Hematopoietic multipotent progenitor cell treated with erythropoietin and hydrocortisone succinate and interleukin-3 and kit ligand, for 4 days (in vitro differentiated cells): ENCODE measurements at regions not wholly inside any gene's neighbourhood (a gene's known extent, or its start where the extent isn't known, plus 50 kb on each side); places are given as distances from the start of the nearest gene placed in this dataset.
A peak's percentile ranks its signal among the peaks of the same experiment; 100 is the strongest.

Source experiments
- DNase-seq: peaks from one replicate; pipeline ENCODE4 v3.0.0-alpha.2; 2015

GRCh38 chr7:140239653-140239935 is 62.8 kb upstream of the KDM7A start:
- peak; percentile 60 for DNase-seq

DNA sequence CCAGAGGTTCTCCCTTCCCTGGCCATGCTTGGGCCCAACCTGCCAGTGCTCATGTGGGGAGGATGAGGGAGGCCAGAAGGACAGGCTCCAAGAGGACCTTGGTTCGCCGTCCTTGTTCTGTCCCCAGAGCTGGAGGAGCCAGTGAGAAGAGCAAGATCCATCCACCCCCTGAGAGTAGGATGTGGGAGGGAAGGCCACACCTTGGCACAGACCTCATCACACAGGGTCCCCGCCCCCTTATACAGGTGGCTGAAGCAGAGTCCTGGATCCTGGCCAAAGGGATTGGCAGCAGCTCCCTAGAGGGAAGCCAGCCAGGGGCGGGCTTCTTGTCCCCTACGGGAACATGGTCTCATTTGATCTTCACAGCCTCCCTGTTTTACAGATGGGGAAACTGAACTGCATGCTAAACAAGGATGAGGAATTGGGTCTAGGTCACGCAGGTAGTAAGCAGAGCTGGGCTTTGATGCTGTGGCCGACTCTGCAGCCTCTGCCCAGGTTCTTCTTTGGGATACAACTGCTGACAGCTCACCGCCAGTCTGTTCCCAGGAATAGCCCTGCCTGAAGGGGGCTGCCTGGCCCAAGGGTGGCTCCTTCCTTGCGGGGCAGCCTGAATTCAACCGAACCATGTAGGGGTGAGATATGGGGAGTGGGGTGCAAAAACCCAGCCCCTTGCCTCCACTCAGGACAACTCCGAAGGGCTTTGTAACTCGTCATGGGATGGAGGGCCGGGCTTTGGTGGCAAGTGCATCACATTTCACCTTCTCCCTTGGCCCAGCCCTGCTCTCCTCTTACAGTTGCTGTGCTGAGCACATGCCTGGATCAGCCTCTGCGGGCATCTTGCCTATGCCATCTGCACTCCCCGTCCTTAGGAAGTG is 62.2 kb upstream of the KDM7A start:
- DNase-seq: no peak

GRCh38 chr7:140237390-140237789 is 60.6 kb upstream of the KDM7A start:
- no peak for DNase-seq

DNA sequence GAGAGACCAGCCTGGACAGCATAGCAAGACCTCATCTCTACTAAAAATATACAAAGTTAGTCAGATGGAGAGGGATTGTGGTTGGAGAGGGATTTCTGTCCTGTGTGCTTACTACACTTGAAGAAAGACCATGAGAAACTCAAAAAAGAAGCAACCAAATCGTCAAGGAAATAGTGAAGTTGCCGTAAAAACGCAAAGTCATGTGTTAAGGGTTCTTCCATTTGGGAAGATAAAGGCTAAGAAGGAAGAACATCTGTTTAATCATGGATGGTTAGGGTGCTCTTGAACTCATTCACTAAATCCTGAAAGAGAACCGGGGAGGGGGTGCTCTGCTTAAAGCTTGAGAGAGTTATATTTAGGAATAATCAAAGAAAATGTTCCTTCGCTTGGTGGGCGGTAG is 59.8 kb upstream of the KDM7A start:
- no peak for DNase-seq

GRCh38 chr7:140235114-140235513 is 58.3 kb upstream of the KDM7A start:
- peak; percentile 51 for DNase-seq

GRCh38 chr7:140232957-140233917 is 56.5 kb upstream of the KDM7A start:
- no peak for DNase-seq

GRCh38 chr7:140231771-140232491 is 55.1 kb upstream of the KDM7A start:
- DNase-seq: no peak

DNA sequence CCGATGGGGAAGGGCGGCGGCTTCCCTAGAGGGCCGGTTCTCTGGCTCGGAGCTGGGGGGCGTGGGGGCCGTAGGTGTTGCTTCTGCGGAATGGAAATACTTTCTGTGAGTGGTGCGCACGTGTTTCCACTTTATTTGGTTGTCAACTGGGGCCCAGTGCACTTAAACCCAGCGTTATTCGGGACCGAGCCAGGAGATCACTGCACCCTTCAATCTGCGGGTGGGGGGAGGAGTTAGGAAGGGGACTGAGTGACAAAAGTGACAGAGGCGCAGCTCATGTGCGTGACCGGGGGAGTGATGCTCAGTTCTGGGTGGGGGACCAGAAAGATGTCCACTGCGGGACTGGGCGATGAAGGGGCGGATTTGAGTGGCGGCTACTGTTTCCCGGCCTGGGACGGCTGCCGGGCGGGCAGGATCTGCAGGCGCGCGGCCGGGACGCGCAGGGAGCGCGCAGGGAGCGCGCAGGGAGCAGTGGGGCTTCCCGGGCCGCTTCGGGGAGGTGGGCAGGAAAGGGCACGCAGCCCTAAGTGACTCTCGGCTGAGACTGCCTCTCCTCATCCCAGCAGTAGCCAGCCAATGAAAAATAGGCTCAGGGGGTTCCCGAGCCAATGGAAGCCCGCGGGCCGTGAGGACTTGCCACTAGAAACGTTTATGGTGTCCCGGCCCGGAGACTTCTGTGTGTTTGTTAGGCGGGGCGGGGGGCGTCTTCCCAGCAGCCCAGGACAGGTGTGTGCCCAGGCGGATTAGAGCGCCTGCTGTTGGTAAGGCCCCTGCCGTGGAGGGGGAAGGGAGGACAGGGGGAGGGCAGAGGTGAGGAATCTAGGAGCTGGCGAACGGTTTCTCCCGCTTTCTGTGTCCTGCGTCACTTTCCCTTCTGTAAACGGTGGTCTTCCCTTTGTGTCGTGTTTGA is 54.3 kb upstream of the KDM7A start:
- DNase-seq: peak; percentile 27

DNA sequence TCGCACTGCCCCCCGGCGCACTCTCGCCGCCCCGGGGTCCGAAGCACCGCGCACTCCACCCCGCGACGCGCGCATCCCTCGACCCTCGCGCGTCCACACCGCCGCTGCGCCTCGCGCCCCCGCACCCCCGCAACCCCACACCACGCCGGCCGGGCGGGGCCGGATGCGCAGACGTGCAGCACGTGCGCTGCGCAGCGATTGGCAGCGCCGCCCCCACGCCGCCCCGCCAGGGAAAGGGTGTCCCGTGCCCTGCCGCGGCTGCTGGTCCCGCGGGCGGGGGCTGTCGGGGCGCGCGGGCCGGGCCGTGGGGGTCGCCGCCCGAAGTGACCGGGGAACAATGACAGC is 53.7 kb upstream of the KDM7A start:
- DNase-seq: peak; percentile 28

DNA sequence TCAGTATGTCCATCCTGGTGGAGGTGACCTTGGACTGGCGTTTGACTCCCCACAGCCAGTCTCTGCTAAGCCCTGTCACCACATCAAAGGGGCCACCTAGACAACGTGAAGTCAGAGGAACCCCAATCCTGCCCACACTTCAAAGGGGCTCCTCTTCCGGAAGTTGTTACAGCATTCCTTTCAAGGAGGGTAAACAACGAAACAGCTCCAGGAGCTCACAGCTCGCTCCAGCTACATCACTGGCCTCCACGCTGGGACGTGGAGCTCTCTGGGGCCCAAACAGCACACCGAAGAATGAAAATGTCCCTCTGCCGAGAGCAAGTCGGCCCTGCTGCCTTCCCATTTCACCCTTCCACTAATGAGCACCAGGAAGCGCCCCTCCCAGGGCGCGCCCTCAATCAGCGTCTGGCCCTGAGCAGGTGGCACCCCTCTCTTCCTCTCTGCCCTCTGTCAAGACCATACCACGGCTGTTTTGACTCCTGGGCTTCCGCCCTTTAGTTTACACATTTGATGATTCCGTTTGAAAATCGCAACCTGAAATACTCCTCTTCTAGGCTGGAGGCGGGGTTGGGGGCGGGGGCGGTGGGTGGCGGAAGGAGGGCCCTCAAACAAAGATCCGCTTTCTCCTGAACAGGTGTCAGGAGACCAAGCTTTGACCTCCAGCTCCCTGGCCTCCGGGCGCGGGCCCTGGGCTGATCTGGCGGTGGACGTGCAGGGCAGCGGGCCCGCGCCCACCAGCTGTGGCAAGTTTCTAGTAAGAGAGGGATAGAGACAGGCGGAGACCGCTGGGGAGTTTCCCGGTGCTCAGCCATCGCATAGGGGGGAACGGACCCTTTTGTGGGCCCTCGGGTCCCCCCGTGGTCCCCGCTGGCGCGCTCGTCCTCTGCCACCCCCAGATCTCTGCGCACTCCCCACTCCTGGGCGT is 53.1 kb upstream of the KDM7A start:
- DNase-seq: peak; percentile 39

DNA sequence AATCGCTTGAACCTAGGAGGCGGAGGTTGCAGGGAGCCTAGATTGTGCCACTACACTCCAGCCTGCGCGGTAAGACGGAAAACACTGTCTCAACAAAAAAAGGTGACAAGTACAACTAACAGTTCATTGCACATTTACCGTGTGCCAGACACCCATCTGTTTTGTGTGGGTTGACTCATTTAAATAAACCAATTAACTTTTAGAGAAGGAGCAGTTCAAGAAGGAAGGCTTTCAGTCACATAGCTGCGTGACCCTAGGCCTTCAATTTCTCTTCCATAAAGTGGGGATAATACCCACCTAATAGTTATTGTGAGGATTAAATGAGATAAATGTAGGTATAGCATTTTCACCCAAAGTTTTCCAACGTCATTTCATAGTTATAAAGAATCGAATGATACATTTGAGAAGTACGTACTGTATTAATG is 52.3 kb upstream of the KDM7A start:
- no peak for DNase-seq
